RWPE2 (cell line): ENCODE measurements at regions not wholly inside any gene's neighbourhood (a gene's known extent, or its start where the extent isn't known, plus 50 kb on each side); places are given as distances from the start of the nearest gene placed in this dataset.

Source experiments
- ATAC-seq: fragments of 200-7000 bp; cut with Tn5 transposase; 3 replicates; pipeline ENCODE4 v1.9.1; 2021; ENCODE audit warnings: low read depth
- DNase-seq: peaks from one replicate; pipeline ENCODE4 v3.0.0-alpha.2; 2020; ENCODE audit warnings: low spot score
- H3K27ac ChIP-seq: fragments of 450-650 bp; 2 replicates; pipeline ENCODE4 v1.5.1; 2017; ENCODE audit warnings: mild to moderate bottlenecking; ENCODE audit not compliant: poor library complexity, severe bottlenecking
- H3K27me3 ChIP-seq: fragments of 250-450 bp; sonication (Bioruptor Pico); 2 replicates; pipeline ENCODE4 v1.5.1; 2021; ENCODE audit warnings: mild to moderate bottlenecking, moderate library complexity; ENCODE audit not compliant: insufficient read depth, poor library complexity, severe bottlenecking
- H3K36me3 ChIP-seq: fragments of 250-450 bp; sonication (Bioruptor Pico); 2 replicates; pipeline ENCODE4 v1.5.1; 2020; ENCODE audit warnings: low read depth, mild to moderate bottlenecking, moderate library complexity
- H3K4me1 ChIP-seq: fragments of 250-450 bp; sonication (Bioruptor Pico); 2 replicates; pipeline ENCODE4 v1.5.1; 2021; ENCODE audit warnings: mild to moderate bottlenecking, moderate library complexity; ENCODE audit not compliant: insufficient read depth, poor library complexity, severe bottlenecking
- H3K4me3 ChIP-seq: fragments of 250-450 bp; sonication (Bioruptor Pico); 2 replicates; pipeline ENCODE4 v1.5.1; 2021; ENCODE audit warnings: mild to moderate bottlenecking, moderate library complexity; ENCODE audit not compliant: severe bottlenecking
- H3K9me3 ChIP-seq: fragments of 250-450 bp; sonication (Bioruptor Pico); 2 replicates; pipeline ENCODE4 v1.5.1; 2021; ENCODE audit warnings: mild to moderate bottlenecking, moderate library complexity; ENCODE audit not compliant: severe bottlenecking
- TF ChIP-seq, protein P1 (sequence below): fragments of 450-650 bp; IDR thresholded peaks from one replicate; pipeline ENCODE4 v1.5.1; 2017; ENCODE audit warnings: mild to moderate bottlenecking, moderate library complexity; ENCODE audit not compliant: poor library complexity, severe bottlenecking

DNA sequence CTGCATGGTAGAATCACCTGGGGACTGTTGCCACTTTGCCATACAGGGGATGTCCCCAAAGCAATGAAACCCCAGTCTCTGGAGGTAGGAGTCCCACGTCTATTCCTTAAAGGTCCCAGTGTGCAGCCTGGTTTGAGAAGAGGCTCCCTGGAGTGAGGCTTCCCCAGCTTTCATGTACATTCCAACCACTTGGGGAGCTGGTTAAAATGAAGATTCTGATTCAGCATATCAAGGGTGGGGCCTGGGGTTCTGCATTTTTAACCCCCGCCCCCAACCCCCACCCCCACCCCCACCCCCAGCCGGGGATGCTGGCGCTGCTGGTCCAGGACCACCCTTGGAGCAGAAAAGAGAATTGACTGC lies 241.2 kb downstream of the FOXL1 start:
- H3K27me3 ChIP-seq: no peaks in the 10 kb centered on the region
- no peak for ATAC-seq

DNA sequence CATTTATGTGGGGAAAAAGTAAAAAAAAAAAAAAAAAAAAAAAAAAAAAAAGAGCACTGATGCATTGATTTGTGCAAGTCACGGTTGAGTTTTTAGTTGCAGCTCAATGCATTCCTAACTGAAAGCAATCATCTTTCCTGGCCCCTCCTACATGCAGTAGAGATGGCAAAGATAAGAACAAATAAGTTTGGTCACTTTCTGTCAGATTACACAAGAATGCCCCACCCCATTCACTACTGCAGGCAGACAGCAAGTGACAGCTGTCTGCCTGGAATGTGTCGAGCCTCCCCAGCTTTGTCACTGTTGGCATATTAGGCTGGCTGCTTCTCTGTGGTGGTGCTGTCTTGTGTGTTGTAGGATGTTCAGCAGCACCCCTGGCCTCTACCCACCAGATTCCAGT lies 243.5 kb downstream of the FOXL1 start:
- DNase-seq (no peak), ATAC-seq (no peak)
- Histone ChIP-seq H3K4me1 (peaks cover 16% of the 10 kb centered on the region), H3K27ac (no peak overlapping the region), H3K36me3 (no peaks in the 10 kb centered on the region), H3K9me3 (no peaks in the 10 kb centered on the region), H3K4me3 (no peak overlapping the region), H3K27me3 (no peaks in the 10 kb centered on the region)
- TF ChIP-seq, protein P1, sequence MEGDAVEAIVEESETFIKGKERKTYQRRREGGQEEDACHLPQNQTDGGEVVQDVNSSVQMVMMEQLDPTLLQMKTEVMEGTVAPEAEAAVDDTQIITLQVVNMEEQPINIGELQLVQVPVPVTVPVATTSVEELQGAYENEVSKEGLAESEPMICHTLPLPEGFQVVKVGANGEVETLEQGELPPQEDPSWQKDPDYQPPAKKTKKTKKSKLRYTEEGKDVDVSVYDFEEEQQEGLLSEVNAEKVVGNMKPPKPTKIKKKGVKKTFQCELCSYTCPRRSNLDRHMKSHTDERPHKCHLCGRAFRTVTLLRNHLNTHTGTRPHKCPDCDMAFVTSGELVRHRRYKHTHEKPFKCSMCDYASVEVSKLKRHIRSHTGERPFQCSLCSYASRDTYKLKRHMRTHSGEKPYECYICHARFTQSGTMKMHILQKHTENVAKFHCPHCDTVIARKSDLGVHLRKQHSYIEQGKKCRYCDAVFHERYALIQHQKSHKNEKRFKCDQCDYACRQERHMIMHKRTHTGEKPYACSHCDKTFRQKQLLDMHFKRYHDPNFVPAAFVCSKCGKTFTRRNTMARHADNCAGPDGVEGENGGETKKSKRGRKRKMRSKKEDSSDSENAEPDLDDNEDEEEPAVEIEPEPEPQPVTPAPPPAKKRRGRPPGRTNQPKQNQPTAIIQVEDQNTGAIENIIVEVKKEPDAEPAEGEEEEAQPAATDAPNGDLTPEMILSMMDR: no peak

More for the DNA sequence above, 241.2 kb downstream of the FOXL1 start:
- H3K9me3 ChIP-seq: no peaks in the 10 kb centered on the region
- H3K36me3 ChIP-seq: no peaks in the 10 kb centered on the region
- TF ChIP-seq, protein P1: peak; percentile 12
- no peak overlapping the region for H3K4me3 ChIP-seq
- peaks cover 6% of the 10 kb centered on the region for H3K4me1 ChIP-seq
- no peak for DNase-seq
- no peak overlapping the region for H3K27ac ChIP-seq

DNA sequence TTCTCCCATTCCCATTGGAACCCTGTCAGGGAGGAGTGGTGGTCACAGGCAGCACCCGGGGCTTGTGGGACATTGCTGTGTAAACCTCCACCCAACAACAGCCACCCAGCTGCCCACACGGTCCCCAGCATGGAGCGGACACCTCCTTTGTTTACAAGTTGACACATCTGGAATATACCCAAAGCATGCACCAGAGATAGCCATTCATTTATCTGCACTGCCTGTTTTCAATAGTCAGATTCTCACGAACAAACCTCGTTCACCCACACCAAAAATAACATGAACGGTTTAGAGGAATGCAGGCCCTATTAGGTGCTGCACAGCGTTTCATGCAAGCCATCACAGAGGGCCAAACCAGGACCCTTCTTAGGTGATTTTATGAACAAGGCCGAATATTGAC lies 244.8 kb downstream of the FOXL1 start:
- no peak for ATAC-seq
- H3K4me3 ChIP-seq: no peak overlapping the region

DNA sequence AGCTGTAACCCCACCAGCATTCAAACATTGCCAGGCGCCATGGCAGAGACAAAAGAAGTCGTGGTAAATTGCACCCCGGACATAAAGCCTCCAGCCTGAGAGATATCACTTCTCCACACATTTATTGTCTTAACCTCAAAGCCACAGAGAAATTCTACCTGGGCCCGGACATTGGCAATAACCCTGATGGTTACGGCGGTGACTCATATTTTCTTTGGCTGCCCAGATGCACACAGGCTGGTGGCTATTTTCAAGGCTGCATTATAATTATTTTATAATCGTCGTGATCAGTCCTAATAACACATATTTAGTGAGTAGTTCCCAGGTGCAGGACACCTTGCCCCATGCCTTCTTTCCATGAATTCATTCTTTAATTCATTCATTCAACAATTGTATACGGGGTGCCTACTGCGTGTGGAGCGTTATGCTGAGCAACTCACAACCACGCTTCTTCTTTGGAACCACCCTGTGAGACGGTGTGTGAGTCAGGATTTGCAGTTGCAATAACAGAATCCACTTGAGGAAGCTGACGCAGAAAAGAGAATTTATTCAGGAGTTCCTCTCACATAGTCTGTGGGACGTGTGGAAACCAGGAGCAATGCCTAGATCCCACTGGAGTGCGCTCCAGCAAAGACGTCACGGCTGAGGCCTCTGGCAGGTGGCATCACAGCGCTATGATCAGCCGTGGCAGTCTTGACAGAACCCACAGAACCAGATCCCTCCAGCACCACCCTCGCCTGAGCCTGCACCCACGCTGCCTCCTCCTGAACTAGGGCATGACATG lies 245.7 kb downstream of the FOXL1 start:
- Histone ChIP-seq H3K27me3 (no peaks in the 10 kb centered on the region), H3K9me3 (no peaks in the 10 kb centered on the region), H3K4me1 (peaks cover 22% of the 10 kb centered on the region), H3K27ac (peak overlapping the region; percentile 84), H3K36me3 (no peaks in the 10 kb centered on the region), H3K4me3 (no peak overlapping the region)
- TF ChIP-seq, protein P1: no peak
- peak; percentile 80 for ATAC-seq
- DNase-seq: no peak

More for the DNA sequence above, 244.8 kb downstream of the FOXL1 start:
- Histone ChIP-seq H3K9me3 (no peaks in the 10 kb centered on the region), H3K27ac (peak overlapping the region; percentile 84), H3K27me3 (no peaks in the 10 kb centered on the region), H3K4me1 (peaks cover 22% of the 10 kb centered on the region), H3K36me3 (no peaks in the 10 kb centered on the region)
- no peak for DNase-seq
- TF ChIP-seq, protein P1: no peak

DNA sequence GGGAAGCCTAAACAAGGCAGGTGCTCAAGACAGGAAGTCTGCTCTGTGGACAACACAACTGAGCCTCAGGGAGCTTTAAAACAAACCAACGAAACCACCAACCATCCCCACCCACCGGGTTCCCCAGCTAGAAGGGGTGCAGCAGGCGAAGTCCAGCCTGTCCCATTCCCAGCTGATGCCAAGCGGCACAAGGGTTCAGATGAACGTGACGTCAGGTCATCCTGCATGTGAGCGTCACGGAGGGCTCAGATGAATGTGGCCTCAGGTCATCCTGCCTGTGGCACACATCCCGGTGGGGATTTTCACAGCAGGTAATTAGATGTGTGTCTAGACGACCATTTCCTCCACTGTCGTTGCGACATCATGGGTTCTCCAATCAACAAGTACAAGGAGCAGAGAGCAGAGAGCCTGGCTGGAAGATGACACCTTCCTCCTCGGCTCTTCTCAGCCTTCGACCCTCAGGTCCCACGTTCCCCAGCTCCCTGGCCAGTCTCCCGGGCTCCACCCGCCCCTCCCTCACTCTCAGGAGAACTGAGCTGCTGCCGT lies 246.5 kb downstream of the FOXL1 start:
- Histone ChIP-seq H3K36me3 (no peaks in the 10 kb centered on the region), H3K4me3 (no peak overlapping the region), H3K27me3 (no peaks in the 10 kb centered on the region), H3K9me3 (no peaks in the 10 kb centered on the region), H3K27ac (peak overlapping the region; percentile 84), H3K4me1 (peaks cover 22% of the 10 kb centered on the region)
- TF ChIP-seq, protein P1: no peak
- DNase-seq (no peak), ATAC-seq (peak; percentile 26; the same call in 1 of the 3 replicates)
